HFF-Myc (cell line): ENCODE measurements at regions not wholly inside any gene's neighbourhood (a gene's known extent, or its start where the extent isn't known, plus 50 kb on each side); places are given as distances from the start of the nearest gene placed in this dataset.
A peak's percentile ranks its signal among the peaks of the same experiment; 100 is the strongest.

Experiments used
- DNase-seq: peaks from one replicate; pipeline ENCODE4 v3.0.0-alpha.2; 2011; ENCODE audit warnings: low read depth; ENCODE audit errors: extremely low read depth
- H3K4me3 ChIP-seq: replicated peaks from 2 replicates; pipeline ENCODE4 v1.5.1; 2011; ENCODE audit warnings: low read depth, mild to moderate bottlenecking, control low read depth, low read length
- TF ChIP-seq, protein P1 (sequence below): IDR thresholded peaks from 2 replicates; pipeline ENCODE4 v1.5.1; 2012; ENCODE audit warnings: mild to moderate bottlenecking, low read depth, low read length, control low read depth; ENCODE audit errors: missing control alignments

DNA sequence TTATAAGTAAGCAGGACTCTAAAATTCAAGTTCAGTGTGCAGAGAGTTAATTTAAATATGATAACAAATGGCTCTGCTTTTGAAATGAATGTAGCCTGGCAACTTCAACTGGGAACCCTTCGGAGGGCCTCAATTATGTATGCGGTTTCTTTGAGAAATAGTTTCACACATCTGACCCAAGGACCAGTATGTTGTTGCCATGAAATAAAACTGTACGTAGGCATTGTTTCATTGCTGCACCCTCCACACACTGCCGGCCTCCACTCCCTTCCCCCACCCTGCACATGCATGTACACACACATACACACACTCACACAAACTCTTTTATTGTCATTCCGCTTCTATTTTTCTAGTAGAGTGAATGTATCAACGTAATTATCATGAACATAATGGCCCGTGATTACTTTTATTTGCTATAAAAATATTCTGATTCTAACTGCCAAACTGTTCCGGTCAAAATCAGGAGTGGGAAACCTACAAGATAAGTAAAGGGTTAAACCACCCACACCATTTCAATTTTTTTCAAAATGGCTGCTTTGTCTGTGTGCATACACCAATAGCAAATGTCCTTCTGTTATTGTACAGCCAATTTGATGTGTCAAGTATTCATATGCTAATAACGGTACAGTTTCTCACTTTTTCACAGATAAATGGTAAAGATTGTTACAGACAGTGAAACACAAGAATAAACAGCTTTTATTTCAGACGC is 215.5 kb upstream of the TMEM161B start:
- DNase-seq = no peak
- TF ChIP-seq, protein P1, sequence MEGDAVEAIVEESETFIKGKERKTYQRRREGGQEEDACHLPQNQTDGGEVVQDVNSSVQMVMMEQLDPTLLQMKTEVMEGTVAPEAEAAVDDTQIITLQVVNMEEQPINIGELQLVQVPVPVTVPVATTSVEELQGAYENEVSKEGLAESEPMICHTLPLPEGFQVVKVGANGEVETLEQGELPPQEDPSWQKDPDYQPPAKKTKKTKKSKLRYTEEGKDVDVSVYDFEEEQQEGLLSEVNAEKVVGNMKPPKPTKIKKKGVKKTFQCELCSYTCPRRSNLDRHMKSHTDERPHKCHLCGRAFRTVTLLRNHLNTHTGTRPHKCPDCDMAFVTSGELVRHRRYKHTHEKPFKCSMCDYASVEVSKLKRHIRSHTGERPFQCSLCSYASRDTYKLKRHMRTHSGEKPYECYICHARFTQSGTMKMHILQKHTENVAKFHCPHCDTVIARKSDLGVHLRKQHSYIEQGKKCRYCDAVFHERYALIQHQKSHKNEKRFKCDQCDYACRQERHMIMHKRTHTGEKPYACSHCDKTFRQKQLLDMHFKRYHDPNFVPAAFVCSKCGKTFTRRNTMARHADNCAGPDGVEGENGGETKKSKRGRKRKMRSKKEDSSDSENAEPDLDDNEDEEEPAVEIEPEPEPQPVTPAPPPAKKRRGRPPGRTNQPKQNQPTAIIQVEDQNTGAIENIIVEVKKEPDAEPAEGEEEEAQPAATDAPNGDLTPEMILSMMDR = no peak
- no peak overlapping the region for H3K4me3 ChIP-seq

DNA sequence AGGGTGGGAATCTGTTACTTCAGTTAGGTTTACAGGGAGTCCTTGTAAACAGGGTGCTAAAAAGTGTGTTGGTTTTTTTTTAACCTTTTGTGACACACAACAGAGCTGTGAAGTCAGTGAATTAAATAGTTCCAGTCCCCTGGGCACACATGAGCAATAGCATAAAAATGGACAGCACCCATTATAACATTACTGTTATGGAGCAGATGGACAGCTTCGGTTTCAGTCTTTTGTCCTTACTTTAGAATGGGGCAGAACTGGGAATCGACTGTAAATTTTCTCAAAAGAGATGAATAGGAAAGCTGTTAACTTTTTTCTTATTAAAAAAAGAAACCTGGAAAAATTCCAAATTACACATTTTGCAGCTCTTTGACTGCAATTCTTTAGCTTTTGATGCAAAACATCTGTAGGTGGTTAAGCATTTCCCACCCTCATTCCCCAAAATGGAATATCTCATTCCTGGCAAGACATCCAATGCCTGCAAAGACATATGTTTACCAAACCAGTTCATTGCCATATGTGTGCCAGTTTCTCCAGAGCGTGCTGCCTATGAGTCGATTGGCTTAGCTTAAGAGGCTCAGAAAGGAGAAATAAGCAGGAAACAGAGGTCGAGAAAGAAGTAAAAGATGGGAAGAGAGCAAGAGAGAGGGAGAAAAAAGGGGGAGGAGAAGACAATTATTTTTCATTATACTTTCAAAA is 212.3 kb upstream of the TMEM161B start:
- TF ChIP-seq, protein P1 = no peak
- no peak overlapping the region for H3K4me3 ChIP-seq
- DNase-seq = peak; percentile 10

- DNase-seq = no peak
- H3K4me3 ChIP-seq = no peak overlapping the region
- TF ChIP-seq, protein P1 = no peak
Observed at GRCh38 chr5:88480245-88480644, 211.6 kb upstream of the TMEM161B start.

DNA sequence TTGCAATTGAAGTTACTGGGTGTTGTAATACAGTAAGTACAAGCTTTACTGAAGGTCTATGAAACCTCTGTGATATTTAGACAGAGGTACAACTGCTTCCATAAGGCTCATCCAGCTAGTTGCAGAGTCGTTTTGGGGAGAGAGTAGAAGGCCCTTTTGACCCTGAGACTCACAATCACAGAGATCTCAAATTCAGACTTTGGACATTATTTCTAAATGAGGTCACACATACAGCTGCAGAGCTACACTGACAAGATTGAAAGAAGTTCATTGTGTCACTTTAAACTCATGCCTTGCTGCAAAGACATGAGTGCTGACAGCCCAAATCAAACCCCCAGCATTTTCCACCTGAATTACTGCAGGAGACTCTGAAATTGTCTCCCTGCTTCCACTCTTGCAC is 205.9 kb upstream of the TMEM161B start:
- TF ChIP-seq, protein P1 = no peak
- no peak overlapping the region for H3K4me3 ChIP-seq
- no peak for DNase-seq

- DNase-seq = no peak
- TF ChIP-seq, protein P1 = no peak
- H3K4me3 ChIP-seq = no peak overlapping the region
Observed at GRCh38 chr5:88470745-88471144, 202.1 kb upstream of the TMEM161B start.

GRCh38 chr5:88459971-88460370 is 191.3 kb upstream of the TMEM161B start:
- DNase-seq = no peak
- H3K4me3 ChIP-seq = no peak overlapping the region
- TF ChIP-seq, protein P1 = no peak
